GM21390 (cell line): ENCODE measurements at regions not wholly inside any gene's neighbourhood (a gene's known extent, or its start where the extent isn't known, plus 50 kb on each side); places are given as distances from the start of the nearest gene placed in this dataset.
"Not testable (repeated sequence)": the region's sequence is repeated elsewhere in the genome, so short reads cannot be mapped to it uniquely, and the experiment has no call there.

ENCODE experiments used
- ATAC-seq: cut with Tn5 transposase; IDR thresholded peaks from one replicate; pipeline ENCODE4 v1.9.1; 2021; ENCODE audit not compliant: unreplicated experiment

GRCh38 chr21:17071093-17071492, 441.8 kb upstream of the CXADR start:
- no peak for ATAC-seq

GRCh38 chr21:17081193-17081592, 431.6 kb upstream of the CXADR start:
- ATAC-seq: no peak

GRCh38 chr21:17082843-17083483, 429.9 kb upstream of the CXADR start:
- ATAC-seq: no peak

- ATAC-seq: no peak
Observed at GRCh38 chr21:17085707-17086106, 427.1 kb upstream of the CXADR start.

- no peak for ATAC-seq
Observed at GRCh38 chr21:17088500-17088899, 424.3 kb upstream of the CXADR start.

GRCh38 chr21:17089091-17089491, 423.8 kb upstream of the CXADR start:
- no peak for ATAC-seq

- no peak for ATAC-seq
Observed at GRCh38 chr21:17101696-17102095, 411.1 kb upstream of the CXADR start.

GRCh38 chr21:17105932-17106331, 406.9 kb upstream of the CXADR start:
- ATAC-seq: no peak

GRCh38 chr21:17114045-17114444, 398.8 kb upstream of the CXADR start:
- ATAC-seq: no peak

- no peak for ATAC-seq
Observed at GRCh38 chr21:17118638-17119384, 394.0 kb upstream of the CXADR start.

- ATAC-seq: no peak
Observed at GRCh38 chr21:17119466-17120297, 393.2 kb upstream of the CXADR start.

- ATAC-seq: not testable (repeated sequence)
Observed at GRCh38 chr21:17127395-17127794, 385.4 kb upstream of the CXADR start.

GRCh38 chr21:17128132-17128531, 384.7 kb upstream of the CXADR start:
- ATAC-seq: no peak

GRCh38 chr21:17139159-17139558, 373.7 kb upstream of the CXADR start:
- ATAC-seq: not testable (repeated sequence)

GRCh38 chr21:17139696-17140095, 373.1 kb upstream of the CXADR start:
- ATAC-seq: no peak

GRCh38 chr21:17146426-17146825, 366.4 kb upstream of the CXADR start:
- ATAC-seq: no peak

GRCh38 chr21:17159697-17160096, 353.1 kb upstream of the CXADR start:
- no peak for ATAC-seq

- ATAC-seq: no peak
Observed at GRCh38 chr21:17185674-17186073, 327.2 kb upstream of the CXADR start.

GRCh38 chr21:17189963-17190362, 322.9 kb upstream of the CXADR start:
- ATAC-seq: no peak

- no peak for ATAC-seq
Observed at GRCh38 chr21:17191346-17191993, 321.4 kb upstream of the CXADR start.

- no peak for ATAC-seq
Observed at GRCh38 chr21:17195351-17195750, 317.5 kb upstream of the CXADR start.
